ENCODE measurements at regions not wholly inside any gene's neighbourhood (a gene's known extent, or its start where the extent isn't known, plus 50 kb on each side); places are given as distances from the start of the nearest gene placed in this dataset.

GRCh38 chr16:18059089-18059488 lies 277.4 kb downstream of the NPIPA8 start:
- no peak for DNase-seq

GRCh38 chr16:18055411-18055916 lies 281.1 kb downstream of the NPIPA8 start:
- no peak for DNase-seq

DNA sequence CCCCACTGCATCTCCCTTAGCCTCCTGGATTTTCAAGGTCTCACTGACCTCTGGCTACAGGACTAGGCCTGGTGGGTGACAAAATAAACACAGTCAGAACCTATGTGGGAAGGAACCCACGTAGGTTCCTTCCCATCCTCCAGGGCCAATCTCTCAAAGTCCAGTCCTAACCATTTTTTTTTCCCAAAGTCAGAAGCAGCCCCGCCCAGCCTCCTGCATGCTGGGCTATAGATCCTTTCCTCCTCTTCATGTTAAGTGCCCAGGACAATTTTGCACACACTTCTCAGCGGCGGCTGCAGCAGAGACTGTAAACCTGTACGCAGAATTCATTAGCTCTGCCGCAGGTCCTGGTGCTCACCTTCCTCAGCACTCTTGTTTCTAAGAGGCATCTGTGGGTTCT lies 285.8 kb downstream of the NPIPA8 start:
- DNase-seq: no peak

- DNase-seq: no peak
Observed at GRCh38 chr16:18050234-18050633, 286.3 kb downstream of the NPIPA8 start.

DNA sequence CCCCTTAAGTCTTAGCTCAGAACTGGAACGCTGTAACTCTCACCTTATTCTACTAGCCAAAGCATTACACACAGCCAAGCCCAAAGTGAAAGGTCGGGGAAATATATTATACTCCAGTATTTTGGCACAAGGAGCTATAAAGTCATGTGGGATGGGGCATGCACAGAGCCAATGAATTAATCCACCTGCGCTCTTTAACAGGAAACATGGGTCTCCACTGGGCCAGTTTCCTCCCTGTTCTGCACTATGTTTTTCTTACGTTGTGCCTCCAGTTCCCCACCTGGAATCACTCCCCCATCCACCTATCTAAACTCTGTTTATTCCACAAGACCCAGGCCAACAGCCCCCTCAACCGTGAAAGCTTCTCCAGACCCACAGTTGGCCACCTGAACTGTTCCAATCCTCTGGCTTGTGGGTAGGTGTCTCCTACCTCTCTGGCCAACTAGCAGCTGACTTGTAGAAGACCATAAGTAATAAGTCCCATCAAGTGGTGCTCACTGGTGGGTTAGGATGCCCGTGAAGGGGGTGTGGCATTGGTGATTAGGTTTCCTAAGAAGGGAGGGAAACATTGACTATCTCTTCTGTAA lies 286.9 kb downstream of the NPIPA8 start:
- no peak for DNase-seq

DNA sequence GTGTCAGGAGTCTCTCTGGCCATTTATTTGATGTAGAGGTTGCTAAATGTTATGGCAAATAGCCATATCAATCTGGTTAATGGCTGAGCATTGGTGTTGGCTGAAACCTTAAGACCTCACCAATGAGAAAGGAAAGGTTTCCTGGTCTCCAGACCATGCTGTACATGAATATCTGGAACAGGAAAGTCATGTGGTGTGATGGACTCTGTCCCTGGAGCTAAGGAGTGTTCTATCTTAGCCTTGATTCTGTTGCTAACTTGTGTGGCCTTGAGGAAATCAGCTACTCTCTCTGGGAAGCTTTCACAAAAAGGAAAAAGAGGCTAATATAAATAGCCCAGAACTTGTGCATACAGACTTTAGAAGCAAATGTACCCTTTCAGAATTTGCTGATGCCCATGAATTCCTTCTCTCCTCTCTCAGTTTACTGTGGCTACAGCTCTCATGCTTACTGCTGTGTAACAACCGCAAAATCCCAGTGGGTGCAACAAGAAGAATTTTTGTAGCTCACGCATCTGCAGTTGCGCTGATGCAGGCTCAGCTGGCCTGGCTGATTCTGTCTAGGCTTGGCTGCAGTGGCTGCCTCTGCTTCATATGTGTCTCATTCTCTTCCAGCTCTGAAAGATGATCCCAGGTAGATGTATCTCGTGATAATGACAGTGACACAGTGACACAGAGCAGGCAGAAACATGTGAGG lies 287.5 kb downstream of the NPIPA8 start:
- no peak for DNase-seq

GRCh38 chr16:18047761-18048160 lies 288.8 kb downstream of the NPIPA8 start:
- DNase-seq: no peak

GRCh38 chr16:18045356-18045755 lies 291.2 kb downstream of the NPIPA8 start:
- no peak for DNase-seq

DNA sequence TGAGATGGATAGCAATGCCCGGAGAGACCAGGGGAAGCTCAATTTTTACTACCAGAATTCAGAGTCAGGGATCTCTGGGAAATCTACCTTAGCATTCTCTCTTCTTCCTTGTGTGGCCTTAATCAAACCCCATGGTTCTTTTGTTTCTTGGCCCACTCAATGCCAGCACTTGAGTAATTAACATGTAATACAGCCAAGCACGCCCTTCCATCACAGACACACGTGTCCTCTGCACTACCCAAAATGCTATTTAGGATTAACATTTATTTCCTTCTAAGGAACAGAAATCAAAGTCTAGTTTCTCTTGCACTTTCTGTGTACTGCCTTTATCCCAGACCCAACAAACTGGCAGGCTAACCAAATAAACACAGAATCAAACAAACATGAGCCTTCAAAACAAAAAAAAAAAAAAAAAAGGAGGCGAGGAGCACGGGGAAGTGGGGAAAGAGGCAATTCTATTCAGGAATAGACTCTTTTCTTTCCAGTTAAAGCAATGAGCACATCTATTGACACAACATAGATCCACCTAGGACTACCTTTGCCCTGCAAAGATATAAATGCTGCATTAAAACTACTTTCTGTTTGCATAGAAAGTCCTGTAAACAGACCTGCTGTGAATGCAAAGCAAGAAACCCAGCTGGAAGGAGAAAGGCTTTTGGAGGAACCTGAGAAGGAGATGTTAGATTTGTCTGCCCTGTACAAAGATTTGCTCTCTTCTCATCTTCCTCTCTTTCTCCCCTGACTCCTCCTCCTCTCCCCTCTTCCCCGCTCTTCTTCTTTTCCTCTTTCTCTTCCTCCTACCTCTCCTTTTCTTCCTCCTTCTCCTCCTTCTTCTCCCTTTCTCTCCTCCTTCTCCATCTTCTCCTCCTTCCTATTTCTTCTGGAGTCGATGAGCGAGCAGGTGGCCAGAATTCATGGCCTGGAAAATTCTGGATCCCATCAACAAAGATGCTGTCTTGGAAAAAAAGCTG lies 294.4 kb downstream of the NPIPA8 start:
- no peak for DNase-seq

DNA sequence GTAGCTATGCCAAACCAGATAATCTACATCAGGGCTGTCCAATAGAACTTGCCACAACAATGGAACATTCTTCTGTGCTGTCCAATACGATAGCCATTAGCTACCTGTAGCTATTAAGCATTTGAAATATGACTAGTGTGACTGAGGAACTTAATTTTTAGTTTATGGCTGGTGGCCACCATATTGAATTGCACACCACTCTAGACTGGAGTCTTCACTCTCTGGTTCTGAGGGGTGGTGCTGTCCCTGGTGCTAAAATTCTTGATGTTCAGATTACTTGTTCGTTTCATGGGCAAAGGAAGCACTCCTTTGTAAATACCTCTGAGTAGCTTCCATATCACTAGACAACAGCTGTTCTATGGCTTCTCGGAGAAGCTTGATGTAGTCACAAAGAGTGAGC lies 296.6 kb downstream of the NPIPA8 start:
- no peak for DNase-seq

DNA sequence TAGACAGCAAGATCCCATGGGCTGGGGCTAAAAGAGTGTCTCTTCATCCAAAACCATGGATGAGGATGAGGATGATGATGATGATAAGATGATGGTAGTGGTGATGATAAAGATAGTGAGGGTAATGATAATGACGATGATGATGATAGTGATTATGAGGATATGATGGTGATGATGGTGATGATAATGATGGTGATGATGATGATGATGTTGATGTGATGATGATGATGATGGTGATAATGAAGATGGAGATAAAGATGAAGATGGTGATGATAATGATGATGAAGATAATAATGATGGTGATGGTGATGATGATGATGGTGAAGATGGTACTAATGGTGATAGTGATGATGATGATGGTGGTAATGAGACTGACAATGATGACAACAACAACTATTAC lies 299.5 kb downstream of the NPIPA8 start:
- no peak for DNase-seq

DNA sequence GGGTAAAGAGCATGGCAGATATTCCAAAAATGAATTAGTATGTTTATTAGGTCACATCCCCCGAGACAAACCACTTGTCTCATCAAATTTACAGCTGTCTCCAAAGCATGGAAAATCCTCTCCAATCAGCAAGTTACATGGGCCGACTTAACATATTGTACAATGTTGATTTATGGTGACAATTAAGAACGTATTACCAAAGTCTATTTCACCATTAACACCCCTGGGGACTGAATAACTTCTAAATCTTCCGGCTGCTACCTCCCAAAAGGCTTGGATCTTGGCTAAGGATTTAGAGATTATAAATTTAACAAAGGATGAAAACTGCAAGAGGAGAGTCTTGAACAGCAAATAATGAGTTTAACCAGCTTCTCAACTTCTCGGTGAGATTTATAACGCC lies 311.9 kb downstream of the NPIPA8 start:
- no peak for DNase-seq

- no peak for DNase-seq
Observed at GRCh38 chr16:18018376-18018775, 318.2 kb downstream of the NPIPA8 start.

DNA sequence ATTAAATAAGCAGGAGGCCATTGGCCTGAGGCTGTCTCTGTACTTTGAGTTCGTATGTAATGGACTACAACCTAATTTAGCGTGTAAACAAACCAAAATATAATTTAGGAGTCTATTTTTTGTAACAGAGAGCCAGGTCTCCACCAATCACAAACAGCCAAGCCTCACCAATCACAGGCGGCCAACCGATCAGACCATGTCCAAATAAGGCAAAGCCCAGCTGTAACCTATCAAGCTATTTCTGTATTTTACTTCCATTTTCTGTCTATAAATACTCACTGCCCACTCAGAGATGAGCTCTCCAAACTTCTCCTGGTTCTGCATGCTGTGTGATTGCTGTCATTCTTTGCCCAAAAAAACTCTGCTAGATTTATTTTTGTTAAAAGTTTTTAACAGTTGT lies 322.7 kb downstream of the NPIPA8 start:
- DNase-seq: no peak

DNA sequence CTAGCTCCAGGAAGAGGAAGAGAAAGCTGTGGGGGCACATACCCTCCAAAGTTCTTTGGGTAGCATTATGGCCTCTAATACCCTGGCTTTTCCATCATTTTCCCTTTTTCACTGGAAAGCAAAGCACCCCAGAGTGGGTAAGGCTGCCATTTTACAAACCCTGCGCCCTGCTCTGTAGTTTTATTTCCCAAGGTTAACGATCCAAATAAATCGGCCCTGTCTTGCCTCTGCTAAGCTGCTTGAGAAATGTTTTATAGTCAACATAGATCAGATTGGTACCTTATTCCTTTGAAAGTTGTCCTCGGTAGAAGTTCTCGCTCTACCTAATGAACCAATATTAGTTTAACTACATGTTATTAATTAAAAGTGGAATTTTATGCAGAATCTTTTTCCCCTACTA lies 328.2 kb downstream of the NPIPA8 start:
- DNase-seq: no peak

DNA sequence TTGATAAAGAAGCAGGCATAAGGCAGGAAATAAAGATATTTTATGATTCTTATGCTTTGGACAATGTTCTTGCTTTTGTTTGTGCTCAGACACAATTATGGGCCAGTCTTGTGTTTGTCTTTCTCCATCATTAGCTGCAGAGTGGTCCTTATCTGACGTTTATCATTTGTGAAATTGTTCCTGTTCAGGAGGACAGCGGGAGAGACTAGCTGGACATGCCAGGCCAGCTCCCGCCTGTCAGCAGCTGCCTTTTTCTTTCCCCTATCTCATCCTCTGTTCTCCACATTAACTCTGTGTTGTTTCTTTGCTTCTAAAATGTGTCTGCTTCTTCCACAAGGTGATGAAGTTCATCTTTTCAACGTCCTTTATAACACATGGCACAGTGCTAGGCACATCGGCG lies 333.5 kb downstream of the NPIPA8 start:
- no peak for DNase-seq

DNA sequence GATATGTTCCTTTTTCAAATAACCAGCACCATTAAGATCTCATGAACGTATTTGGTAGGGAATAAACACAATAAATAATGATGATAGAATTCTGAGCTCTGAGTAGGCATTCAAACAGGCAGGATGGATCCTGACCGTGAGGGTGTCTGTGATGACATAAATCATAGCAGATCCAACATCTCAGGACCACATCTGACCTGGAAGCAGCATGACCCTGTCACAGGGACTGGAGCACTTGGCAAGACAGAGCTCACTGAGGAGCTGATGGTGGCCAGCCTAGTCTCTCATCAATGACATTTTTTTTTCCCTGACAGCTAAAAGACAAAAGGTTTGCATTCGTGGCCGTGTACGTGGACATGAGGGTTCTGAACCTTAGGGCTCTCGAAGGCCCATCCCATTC lies 337.5 kb downstream of the NPIPA8 start:
- no peak for DNase-seq

- DNase-seq: no peak
Observed at GRCh38 chr16:17998550-17998949, 338.0 kb downstream of the NPIPA8 start.

GRCh38 chr16:17994027-17994426 lies 342.5 kb downstream of the NPIPA8 start:
- no peak for DNase-seq

DNA sequence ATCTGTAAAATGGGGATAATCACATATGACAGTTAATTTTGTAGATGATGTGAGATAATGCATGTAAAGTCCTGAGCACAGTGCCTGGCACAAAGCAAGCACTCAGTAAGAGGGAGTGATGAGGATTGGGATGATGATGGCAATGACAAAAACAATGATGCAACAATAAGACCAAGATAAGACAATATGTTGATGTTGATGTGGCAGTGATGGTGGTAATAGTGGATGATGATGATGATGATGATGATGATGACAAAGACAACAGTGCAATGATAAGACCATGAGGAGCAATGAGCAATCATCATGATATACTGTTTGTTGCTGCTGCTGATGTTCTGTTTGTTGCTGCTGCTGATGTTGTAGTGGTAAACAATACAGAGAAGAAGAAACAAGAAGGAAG lies 344.1 kb downstream of the NPIPA8 start:
- DNase-seq: no peak

- no peak for DNase-seq
Observed at GRCh38 chr16:17989255-17989654, 347.3 kb downstream of the NPIPA8 start.

GRCh38 chr16:17988839-17989238 lies 347.7 kb downstream of the NPIPA8 start:
- no peak for DNase-seq
